Peyer's patch (tissue), 4 donors: ENCODE measurements at regions not wholly inside any gene's neighbourhood (a gene's known extent, or its start where the extent isn't known, plus 50 kb on each side); places are given as distances from the start of the nearest gene placed in this dataset.

Experiments used
- CTCF ChIP-seq, 6 experiments: fragments of 450-650 bp in 4 of 6; fragments of 200-600 bp in 2 of 6; sonication (generic) in 1 of 6; IDR thresholded peaks; one replicate each; pipeline ENCODE4 v1.5.1; 2017 to 2019; ENCODE audit warnings: antibody characterized with exemption in 6 of 6, mild to moderate bottlenecking in 3 of 6, moderate library complexity in 1 of 6
- POLR2A ChIP-seq, 2 donors: fragments of 450-650 bp; IDR thresholded peaks; one replicate each; pipeline ENCODE4 v1.5.1; 2017; ENCODE audit warnings: antibody characterized with exemption in 2 of 2, mild to moderate bottlenecking in 2 of 2, moderate library complexity in 2 of 2

GRCh38 chr18:2312440-2312839 is 258.9 kb downstream of the METTL4 start:
- TF ChIP-seq CTCF (IDR thresholded peaks at IDR 0.05) (no peak), POLR2A (IDR thresholded peaks at IDR 0.05) (no peak)
